Spleen (tissue), 11 donors: ENCODE measurements at regions not wholly inside any gene's neighbourhood (a gene's known extent, or its start where the extent isn't known, plus 50 kb on each side); places are given as distances from the start of the nearest gene placed in this dataset.
"Not testable (repeated sequence)": the region's sequence is repeated elsewhere in the genome, so short reads cannot be mapped to it uniquely, and the experiment has no call there.

Experiments used
- DNase-seq: peaks from one replicate; pipeline ENCODE4 v3.0.0-alpha.2; 2020
- H3K27ac ChIP-seq, 8 donors: fragments of 200-600 bp; sonication (generic) in 7 of 8; 1 replicate in 4 of 8; 2 replicates in 4 of 8; pipeline versions ENCODE4 v1.5.0 to v1.8.0; 2016 to 2021; ENCODE audit warnings: inconsistent platforms in 4 of 8, mild to moderate bottlenecking in 4 of 8, moderate library complexity in 1 of 8
- H3K27me3 ChIP-seq, 7 donors: fragments of 200-600 bp; sonication (generic) in 6 of 7; replicated peaks in 1 of 7; 1 replicate in 4 of 7; 2 replicates in 3 of 7; pipeline versions ENCODE4 v1.5.0 to v1.8.0; 2016 to 2021; ENCODE audit warnings: inconsistent platforms in 3 of 7, mild to moderate bottlenecking in 1 of 7
- H3K36me3 ChIP-seq, 6 donors: fragments of 200-600 bp; sonication (generic) in 5 of 6; 1 replicate in 4 of 6; 2 replicates in 2 of 6; pipeline versions ENCODE4 v1.5.0 to v1.8.0; 2016 to 2021; ENCODE audit warnings: inconsistent platforms in 2 of 6
- H3K4me1 ChIP-seq, 6 donors: fragments of 200-600 bp; sonication (generic) in 5 of 6; 1 replicate in 3 of 6; 2 replicates in 3 of 6; pipeline versions ENCODE4 v1.5.0 to v1.8.0; 2016 to 2021; ENCODE audit warnings: inconsistent platforms in 3 of 6
- H3K4me3 ChIP-seq, 8 donors: fragments of 200-600 bp; sonication (generic) in 7 of 8; 1 replicate in 4 of 8; 2 replicates in 4 of 8; pipeline versions ENCODE4 v1.5.0 to v1.8.0; 2016 to 2021; ENCODE audit warnings: inconsistent platforms in 4 of 8, mild to moderate bottlenecking in 4 of 8, moderate library complexity in 2 of 8
- H3K9me3 ChIP-seq, 8 donors: fragments of 200-600 bp; sonication (generic) in 7 of 8; 1 replicate in 4 of 8; 2 replicates in 4 of 8; pipeline versions ENCODE4 v1.5.0 to v1.8.0; 2016 to 2021; ENCODE audit warnings: inconsistent platforms in 4 of 8
- POLR2A ChIP-seq, 3 donors: fragments of 450-650 bp; IDR thresholded peaks; one replicate each; pipeline ENCODE4 v1.5.1; 2017; ENCODE audit warnings: antibody characterized with exemption in 3 of 3, mild to moderate bottlenecking in 1 of 3
- POLR2AphosphoS5 ChIP-seq, 3 donors: sonication (generic); formaldehyde crosslinking; IDR thresholded peaks; one replicate each; pipeline ENCODE4 v1.5.1; 2017; ENCODE audit warnings: antibody characterized with exemption in 3 of 3
- WGBS, 5 donors: extraction: QIAGEN DNeasy Blood & Tissue Kit in 3 of 5; methylation state at CpG; one replicate each; pipeline versions ENCODE4 v1.1.5 to v1.1.7; 2013 to 2018; 5-methylcytosine and 5-hydroxymethylcytosine counted together
- intact Hi-C: fragments of 100-400 bp; cut with DNase I; formaldehyde crosslinking; loops from one replicate; pipeline ENCODE4 v1.15.0; 2023; ENCODE audit warnings: low total_unique reads
- TF ChIP-seq, protein P1 (sequence below), 11 experiments: fragments of 200-600 bp in 7 of 11; fragments of 450-650 bp in 4 of 11; sonication (generic) in 4 of 11; IDR thresholded peaks in 8 of 11; conservative IDR thresholded peaks in 3 of 11; 1 replicate in 7 of 11; 2 replicates in 4 of 11; pipeline versions ENCODE4 v1.4.0 to v1.8.0; 2016 to 2021; ENCODE audit warnings: antibody characterized with exemption in 11 of 11, inconsistent platforms in 4 of 11, mild to moderate bottlenecking in 1 of 11
- donor health status: healthy with polysubstance abuse.
- donor health status: DM: no; HTN: no; CAD: no; lungs with moderate emphysema.
- donor health status: DM: no; HTN: no; CAD: no.
- donor health status: Bipolar disorder and iron deficiency.
- donor health status: healthy.
- donor health status: DM: no; HTN: no; CAD: no.
- donor health status: DM: yes; HTN: yes; CAD: no.

- no peaks in the 10 kb centered on the region for H3K9me3 ChIP-seq
- no peaks in the 10 kb centered on the region for H3K27me3 ChIP-seq
- no peak overlapping the region for H3K4me3 ChIP-seq
- peaks cover 0 to 12% (median 5%) of the 10 kb centered on the region in 6 donors for H3K4me1 ChIP-seq
- 84 to 97% (median 95%) methylated on average over 3 of the region's 3 CpGs for WGBS, 5 donors
- H3K27ac ChIP-seq = no peak overlapping the region
- TF ChIP-seq POLR2AphosphoS5 (IDR thresholded peaks at IDR 0.05) = no peak
- TF ChIP-seq POLR2A (IDR thresholded peaks at IDR 0.05) = no peak
- TF ChIP-seq, protein P1, sequence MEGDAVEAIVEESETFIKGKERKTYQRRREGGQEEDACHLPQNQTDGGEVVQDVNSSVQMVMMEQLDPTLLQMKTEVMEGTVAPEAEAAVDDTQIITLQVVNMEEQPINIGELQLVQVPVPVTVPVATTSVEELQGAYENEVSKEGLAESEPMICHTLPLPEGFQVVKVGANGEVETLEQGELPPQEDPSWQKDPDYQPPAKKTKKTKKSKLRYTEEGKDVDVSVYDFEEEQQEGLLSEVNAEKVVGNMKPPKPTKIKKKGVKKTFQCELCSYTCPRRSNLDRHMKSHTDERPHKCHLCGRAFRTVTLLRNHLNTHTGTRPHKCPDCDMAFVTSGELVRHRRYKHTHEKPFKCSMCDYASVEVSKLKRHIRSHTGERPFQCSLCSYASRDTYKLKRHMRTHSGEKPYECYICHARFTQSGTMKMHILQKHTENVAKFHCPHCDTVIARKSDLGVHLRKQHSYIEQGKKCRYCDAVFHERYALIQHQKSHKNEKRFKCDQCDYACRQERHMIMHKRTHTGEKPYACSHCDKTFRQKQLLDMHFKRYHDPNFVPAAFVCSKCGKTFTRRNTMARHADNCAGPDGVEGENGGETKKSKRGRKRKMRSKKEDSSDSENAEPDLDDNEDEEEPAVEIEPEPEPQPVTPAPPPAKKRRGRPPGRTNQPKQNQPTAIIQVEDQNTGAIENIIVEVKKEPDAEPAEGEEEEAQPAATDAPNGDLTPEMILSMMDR (IDR thresholded peaks at IDR 0.05 in 8 of 11, conservative IDR thresholded peaks at IDR 0.05 in 3 of 11) = no peak
- intact Hi-C loops = no loop called here
- DNase-seq = no peak
- H3K36me3 ChIP-seq = no peaks in the 10 kb centered on the region
Observed at GRCh38 chr12:46480316-46480715, 107.7 kb upstream of the SLC38A2 start.

- Histone ChIP-seq H3K4me1 (peaks cover 3 to 18% (median 14%) of the 10 kb centered on the region in 6 donors), H3K27ac (no peak overlapping the region), H3K36me3 (no peaks in the 10 kb centered on the region), H3K27me3 (no peaks in the 10 kb centered on the region), H3K9me3 (no peaks in the 10 kb centered on the region), H3K4me3 (no peak overlapping the region)
- DNase-seq = no peak
- TF ChIP-seq POLR2AphosphoS5 (IDR thresholded peaks at IDR 0.05) (no peak), POLR2A (IDR thresholded peaks at IDR 0.05) (no peak)
- TF ChIP-seq, protein P1 (IDR thresholded peaks at IDR 0.05 in 8 of 11, conservative IDR thresholded peaks at IDR 0.05 in 3 of 11) = no peak
- WGBS, 5 donors = 91 to 98% (median 93%) methylated on average over 2 of the region's 2 CpGs
- intact Hi-C loops = loop anchor here (10.0 kb wide), 1 partner anchor 93 kb away; no protein-coding TSS in a partner anchor
Observed at GRCh38 chr12:46478123-46478522, 105.5 kb upstream of the SLC38A2 start.

DNA sequence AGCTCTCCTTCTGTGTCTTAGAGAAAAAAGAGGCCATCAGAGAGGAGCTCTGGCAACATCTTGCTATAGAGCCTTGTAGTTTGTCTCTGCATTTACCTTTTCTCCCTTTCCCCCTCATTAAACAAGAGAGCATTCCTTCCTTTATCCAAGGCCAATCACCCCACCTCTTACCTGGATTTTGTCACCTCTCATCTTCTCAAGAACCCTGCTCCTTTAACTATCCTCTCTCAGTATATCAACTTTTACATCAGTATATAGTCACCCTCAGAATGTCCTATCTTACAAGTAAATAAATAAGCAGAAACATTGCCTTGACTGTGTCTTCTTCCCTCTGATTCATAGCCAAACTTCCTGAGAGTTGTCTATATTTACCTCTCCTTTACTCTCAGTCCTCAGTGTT is 105.0 kb upstream of the SLC38A2 start:
- TF ChIP-seq, protein P1 (IDR thresholded peaks at IDR 0.05 in 8 of 11, conservative IDR thresholded peaks at IDR 0.05 in 3 of 11) = no peak
- TF ChIP-seq POLR2AphosphoS5 (IDR thresholded peaks at IDR 0.05) (no peak), POLR2A (IDR thresholded peaks at IDR 0.05) (no peak)
- intact Hi-C loops = loop anchor here (10.0 kb wide), 1 partner anchor 93 kb away; no protein-coding TSS in a partner anchor
- H3K36me3 ChIP-seq = no peaks in the 10 kb centered on the region
- no peak overlapping the region for H3K27ac ChIP-seq
- no peaks in the 10 kb centered on the region for H3K9me3 ChIP-seq
- DNase-seq = no peak
- H3K27me3 ChIP-seq = no peaks in the 10 kb centered on the region
- no peak overlapping the region for H3K4me3 ChIP-seq
- peaks cover 9 to 23% (median 19%) of the 10 kb centered on the region in 6 donors for H3K4me1 ChIP-seq

DNA sequence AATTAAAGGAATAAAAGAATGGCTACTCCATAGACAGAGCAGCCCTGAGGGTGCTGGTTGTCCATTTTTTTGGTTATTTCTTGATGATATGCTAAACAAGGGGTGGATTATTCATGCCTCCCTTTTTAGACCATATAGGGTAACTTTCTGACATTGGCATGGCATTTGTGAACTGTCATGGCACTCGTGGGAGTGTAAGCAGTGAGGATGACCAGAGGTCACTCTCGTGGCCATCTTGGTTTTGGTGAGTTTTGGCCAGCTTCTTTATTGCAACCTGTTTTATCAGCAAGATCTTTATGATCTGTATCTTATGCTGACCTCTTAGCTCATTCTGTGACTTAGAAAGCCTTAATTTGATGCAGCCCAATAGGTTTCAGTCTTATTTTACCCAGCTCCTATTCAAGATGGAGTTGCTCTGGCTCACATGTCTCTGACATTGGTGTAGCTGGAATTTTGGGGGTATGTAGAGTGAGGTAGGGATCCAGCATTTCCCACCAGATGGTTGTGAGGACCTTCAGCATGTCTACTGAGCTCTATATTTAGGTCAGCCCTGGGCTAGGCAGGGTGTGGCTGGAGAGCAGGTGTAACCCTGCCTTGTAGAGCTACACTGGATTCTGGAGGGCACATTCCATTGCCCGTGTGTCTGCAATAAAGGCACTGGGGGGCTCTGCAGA is 103.5 kb upstream of the SLC38A2 start:
- TF ChIP-seq POLR2A (IDR thresholded peaks at IDR 0.05) = no peak
- TF ChIP-seq, protein P1 (IDR thresholded peaks at IDR 0.05 in 8 of 11, conservative IDR thresholded peaks at IDR 0.05 in 3 of 11) = no peak
- no peak for TF ChIP-seq POLR2AphosphoS5 (IDR thresholded peaks at IDR 0.05)
- intact Hi-C loops = loop anchor here (10.0 kb wide), 1 partner anchor 91 kb away; no protein-coding TSS in a partner anchor
- H3K4me1 ChIP-seq = peaks cover 14 to 36% (median 24%) of the 10 kb centered on the region in 6 donors
- H3K36me3 ChIP-seq = no peaks in the 10 kb centered on the region
- WGBS, 5 donors = 85 to 97% (median 94%) methylated on average over 3 of the region's 3 CpGs
- no peak overlapping the region for H3K27ac ChIP-seq
- no peak for DNase-seq
- H3K9me3 ChIP-seq = no peaks in the 10 kb centered on the region
- no peaks in the 10 kb centered on the region for H3K27me3 ChIP-seq
- no peak overlapping the region for H3K4me3 ChIP-seq

- H3K9me3 ChIP-seq, H3K36me3 ChIP-seq, H3K4me3 ChIP-seq, DNase-seq, H3K27me3 ChIP-seq: not testable (repeated sequence)
- peaks cover 18 to 54% (median 32%) of the 10 kb centered on the region in 6 donors for H3K4me1 ChIP-seq
- peak overlapping the region in 7 of 8 donors; percentile 74 to 90 (median 80) for H3K27ac ChIP-seq
- WGBS, 5 donors = 87 to 93% (median 92%) methylated on average over 9 of the region's 9 CpGs
- intact Hi-C loops = loop anchor here (10.0 kb wide), 1 partner anchor 90 kb away; no protein-coding TSS in a partner anchor
Observed at GRCh38 chr12:46474385-46474784, 101.8 kb upstream of the SLC38A2 start.
